ENCODE measurements at regions not wholly inside any gene's neighbourhood (a gene's known extent, or its start where the extent isn't known, plus 50 kb on each side); places are given as distances from the start of the nearest gene placed in this dataset.

DNA sequence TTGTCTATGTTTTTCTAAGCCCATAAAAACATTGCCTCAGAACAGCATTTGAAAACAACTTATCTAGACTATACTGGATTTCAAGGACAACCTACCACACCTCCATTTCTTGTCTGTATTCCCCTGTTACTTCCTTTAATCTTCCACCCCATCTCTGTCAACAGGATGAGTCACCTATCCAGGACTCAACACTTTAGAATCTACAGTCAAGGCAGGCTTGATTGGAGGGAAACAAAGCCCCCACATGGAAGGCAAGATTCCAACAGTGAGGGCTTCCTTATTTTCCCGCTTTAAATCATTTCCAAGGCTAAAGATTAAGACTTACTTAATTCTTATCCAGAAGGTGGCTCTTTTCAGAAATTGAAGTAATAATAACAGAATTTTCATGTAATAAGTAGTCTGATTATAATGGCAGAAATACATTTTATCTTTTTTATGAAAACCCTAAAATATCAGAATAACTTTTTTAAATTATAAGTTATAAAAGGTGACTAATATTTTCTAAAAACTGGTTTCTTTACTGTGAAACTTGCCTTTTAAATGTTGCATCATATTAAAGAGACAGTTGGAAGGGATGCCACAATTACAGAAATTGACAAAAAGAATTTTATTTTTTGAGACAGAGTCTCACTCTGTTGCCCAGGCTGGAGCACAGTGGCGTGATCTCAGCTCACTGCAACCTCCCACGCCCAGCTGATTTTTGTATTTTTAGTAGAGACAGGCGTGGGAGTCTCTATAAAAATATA lies 138.7 kb upstream of the CCDC150 start:
- Mint-ChIP-seq H3K36me3 (ENCODE audit: unreplicated experiment) (peaks cover 3% of the 10 kb centered on the region), H3K27me3 (ENCODE audit: unreplicated experiment) (no peaks in the 10 kb centered on the region), H3K27ac (ENCODE audit: unreplicated experiment) (no peak overlapping the region), H3K9me3 (ENCODE audit: unreplicated experiment) (peaks cover 12% of the 10 kb centered on the region), H3K4me3 (ENCODE audit: unreplicated experiment) (no peak overlapping the region), H3K4me1 (ENCODE audit: unreplicated experiment) (peaks cover 14% of the 10 kb centered on the region)
- no peak for DNase-seq (ENCODE audit: extremely low spot score, unreplicated experiment)
- TF ChIP-seq, protein P1, sequence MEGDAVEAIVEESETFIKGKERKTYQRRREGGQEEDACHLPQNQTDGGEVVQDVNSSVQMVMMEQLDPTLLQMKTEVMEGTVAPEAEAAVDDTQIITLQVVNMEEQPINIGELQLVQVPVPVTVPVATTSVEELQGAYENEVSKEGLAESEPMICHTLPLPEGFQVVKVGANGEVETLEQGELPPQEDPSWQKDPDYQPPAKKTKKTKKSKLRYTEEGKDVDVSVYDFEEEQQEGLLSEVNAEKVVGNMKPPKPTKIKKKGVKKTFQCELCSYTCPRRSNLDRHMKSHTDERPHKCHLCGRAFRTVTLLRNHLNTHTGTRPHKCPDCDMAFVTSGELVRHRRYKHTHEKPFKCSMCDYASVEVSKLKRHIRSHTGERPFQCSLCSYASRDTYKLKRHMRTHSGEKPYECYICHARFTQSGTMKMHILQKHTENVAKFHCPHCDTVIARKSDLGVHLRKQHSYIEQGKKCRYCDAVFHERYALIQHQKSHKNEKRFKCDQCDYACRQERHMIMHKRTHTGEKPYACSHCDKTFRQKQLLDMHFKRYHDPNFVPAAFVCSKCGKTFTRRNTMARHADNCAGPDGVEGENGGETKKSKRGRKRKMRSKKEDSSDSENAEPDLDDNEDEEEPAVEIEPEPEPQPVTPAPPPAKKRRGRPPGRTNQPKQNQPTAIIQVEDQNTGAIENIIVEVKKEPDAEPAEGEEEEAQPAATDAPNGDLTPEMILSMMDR (IDR thresholded peaks at IDR 0.05) = no peak

DNA sequence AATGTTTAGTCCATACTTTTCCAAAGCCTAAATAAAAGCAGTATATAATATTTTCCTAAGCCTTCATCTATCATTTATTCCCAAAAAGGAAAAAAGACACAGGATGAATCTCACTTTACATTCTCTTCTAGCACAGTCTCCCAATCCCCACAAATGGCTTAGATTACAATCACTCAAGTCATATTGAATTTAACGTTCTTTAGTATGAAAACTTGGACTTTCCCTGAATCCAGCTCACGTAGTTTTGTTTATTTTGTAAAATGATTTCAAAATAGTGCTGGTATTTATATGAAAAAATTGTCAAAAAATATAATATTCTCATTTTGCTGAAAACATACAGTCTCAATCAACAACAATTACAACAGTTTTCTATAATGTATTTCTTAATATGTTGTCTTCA lies 137.7 kb upstream of the CCDC150 start:
- H3K36me3 Mint-ChIP-seq (ENCODE audit: unreplicated experiment) = peaks cover 3% of the 10 kb centered on the region
- peaks cover 12% of the 10 kb centered on the region for H3K9me3 Mint-ChIP-seq (ENCODE audit: unreplicated experiment)
- H3K27me3 Mint-ChIP-seq (ENCODE audit: unreplicated experiment) = no peaks in the 10 kb centered on the region
- no peak overlapping the region for H3K4me3 Mint-ChIP-seq (ENCODE audit: unreplicated experiment)
- DNase-seq (ENCODE audit: extremely low spot score, unreplicated experiment) = no peak
- TF ChIP-seq, protein P1 (IDR thresholded peaks at IDR 0.05) = no peak
- H3K27ac Mint-ChIP-seq (ENCODE audit: unreplicated experiment) = no peak overlapping the region
- H3K4me1 Mint-ChIP-seq (ENCODE audit: unreplicated experiment) = peaks cover 14% of the 10 kb centered on the region

DNA sequence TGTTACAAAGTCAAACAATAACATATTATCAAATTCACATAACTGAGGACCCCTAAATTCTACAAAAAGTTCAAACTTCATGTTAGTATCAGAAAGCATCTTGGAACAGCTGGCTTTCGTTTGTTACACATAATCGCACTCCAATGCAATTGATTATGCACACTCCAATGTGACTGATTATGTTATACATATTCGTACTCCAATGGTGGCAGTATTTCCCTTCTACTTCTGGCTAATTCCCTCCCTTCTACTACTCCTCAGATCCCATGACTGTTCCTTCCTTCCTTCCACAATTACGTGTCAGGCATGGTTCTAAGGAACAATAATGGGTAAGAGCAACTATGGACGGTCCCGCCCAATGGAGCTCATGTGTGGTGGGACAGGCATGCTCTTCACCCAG lies 137.1 kb upstream of the CCDC150 start:
- H3K9me3 Mint-ChIP-seq (ENCODE audit: unreplicated experiment) = peaks cover 12% of the 10 kb centered on the region
- H3K27ac Mint-ChIP-seq (ENCODE audit: unreplicated experiment) = no peak overlapping the region
- no peaks in the 10 kb centered on the region for H3K27me3 Mint-ChIP-seq (ENCODE audit: unreplicated experiment)
- peaks cover 16% of the 10 kb centered on the region for H3K4me1 Mint-ChIP-seq (ENCODE audit: unreplicated experiment)
- DNase-seq (ENCODE audit: extremely low spot score, unreplicated experiment) = no peak
- peaks cover 3% of the 10 kb centered on the region for H3K36me3 Mint-ChIP-seq (ENCODE audit: unreplicated experiment)
- TF ChIP-seq, protein P1 (IDR thresholded peaks at IDR 0.05) = no peak
- H3K4me3 Mint-ChIP-seq (ENCODE audit: unreplicated experiment) = no peak overlapping the region

DNA sequence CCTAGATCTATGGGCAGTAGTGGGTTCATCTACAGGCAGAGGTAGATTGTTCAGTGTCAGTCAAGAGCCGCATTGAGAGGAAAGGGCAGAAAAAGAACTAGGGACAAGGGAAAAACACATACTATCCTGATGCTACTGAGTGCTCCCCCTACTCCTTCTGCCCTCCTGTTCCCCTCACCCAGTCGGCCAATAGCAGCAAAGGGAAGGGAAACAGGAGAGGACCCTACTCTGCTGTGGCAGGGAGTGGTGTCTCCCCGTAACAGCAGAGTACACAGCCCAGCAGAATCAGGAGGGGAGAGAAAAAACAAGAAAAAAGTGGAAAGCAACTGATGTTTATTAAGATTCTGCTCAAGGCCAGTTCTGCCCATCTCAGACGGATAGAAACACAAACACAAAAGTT lies 136.1 kb upstream of the CCDC150 start:
- Mint-ChIP-seq H3K27me3 (ENCODE audit: unreplicated experiment) (no peaks in the 10 kb centered on the region), H3K9me3 (ENCODE audit: unreplicated experiment) (peaks cover 12% of the 10 kb centered on the region), H3K36me3 (ENCODE audit: unreplicated experiment) (peaks cover 3% of the 10 kb centered on the region), H3K4me1 (ENCODE audit: unreplicated experiment) (peaks cover 26% of the 10 kb centered on the region), H3K27ac (ENCODE audit: unreplicated experiment) (no peak overlapping the region), H3K4me3 (ENCODE audit: unreplicated experiment) (no peak overlapping the region)
- no peak for DNase-seq (ENCODE audit: extremely low spot score, unreplicated experiment)
- TF ChIP-seq, protein P1 (IDR thresholded peaks at IDR 0.05) = no peak

DNA sequence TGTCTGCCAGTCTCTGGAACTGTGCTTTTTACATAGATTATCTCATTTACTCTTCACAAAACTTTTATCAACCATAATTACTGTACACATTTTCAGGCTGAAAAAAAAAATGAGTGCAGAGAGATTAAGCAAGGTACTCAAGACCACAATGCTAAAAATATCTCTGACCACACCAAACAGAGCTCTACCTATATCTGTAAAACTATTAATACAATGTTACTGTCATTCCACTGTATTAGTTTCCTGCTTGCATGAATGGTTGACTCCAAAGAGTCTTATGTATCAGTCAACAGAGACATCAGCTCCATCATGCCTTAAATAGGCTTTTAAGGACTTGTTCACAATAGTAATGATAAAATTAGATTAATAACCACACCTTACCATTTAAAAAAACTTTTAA lies 134.7 kb upstream of the CCDC150 start:
- TF ChIP-seq, protein P1 (IDR thresholded peaks at IDR 0.05) = no peak
- Mint-ChIP-seq H3K4me1 (ENCODE audit: unreplicated experiment) (peaks cover 27% of the 10 kb centered on the region), H3K4me3 (ENCODE audit: unreplicated experiment) (no peak overlapping the region), H3K9me3 (ENCODE audit: unreplicated experiment) (peaks cover 4% of the 10 kb centered on the region), H3K36me3 (ENCODE audit: unreplicated experiment) (no peaks in the 10 kb centered on the region), H3K27me3 (ENCODE audit: unreplicated experiment) (no peaks in the 10 kb centered on the region), H3K27ac (ENCODE audit: unreplicated experiment) (no peak overlapping the region)
- no peak for DNase-seq (ENCODE audit: extremely low spot score, unreplicated experiment)
